BLaER1 treated with 17β-estradiol and CSF1 and Interleukin-3, amounts not matched to agents 10 nM and 100 nM (cell line): ENCODE measurements at regions not wholly inside any gene's neighbourhood (a gene's known extent, or its start where the extent isn't known, plus 50 kb on each side); places are given as distances from the start of the nearest gene placed in this dataset.

Source experiments
- H3K27ac ChIP-seq, 11 experiments: shearing (Covaris generic); formaldehyde crosslinking; 2 replicates each; pipeline ENCODE4 v1.8.1; 2022
- H3K27me3 ChIP-seq, 11 experiments: shearing (Covaris generic); formaldehyde crosslinking; 2 replicates each; pipeline ENCODE4 v1.8.1; 2022
- H3K36me3 ChIP-seq, 11 experiments: shearing (Covaris generic); formaldehyde crosslinking; 2 replicates each; pipeline ENCODE4 v1.8.1; 2022
- H3K4me1 ChIP-seq, 10 experiments: shearing (Covaris generic); formaldehyde crosslinking; 2 replicates each; pipeline ENCODE4 v1.8.1; 2022
- H3K4me2 ChIP-seq, 11 experiments: shearing (Covaris generic); formaldehyde crosslinking; 2 replicates each; pipeline ENCODE4 v1.8.1; 2022
- H3K4me3 ChIP-seq, 10 experiments: shearing (Covaris generic); formaldehyde crosslinking; 2 replicates each; pipeline ENCODE4 v1.8.1; 2022
- H3K9ac ChIP-seq, 11 experiments: shearing (Covaris generic); formaldehyde crosslinking; 2 replicates each; pipeline ENCODE4 v1.8.1; 2022
- H3K9me3 ChIP-seq, 11 experiments: shearing (Covaris generic); formaldehyde crosslinking; replicated peaks in 1 of 11; 2 replicates each; pipeline ENCODE4 v1.8.1; 2022
- H4K20me1 ChIP-seq, 11 experiments: shearing (Covaris generic); formaldehyde crosslinking; 2 replicates each; pipeline ENCODE4 v1.8.1; 2022
- Cebpa-rat ChIP-seq, 11 experiments: shearing (Covaris generic); IDR thresholded peaks; 2 replicates each; pipeline ENCODE4 v1.8.1; 2022

- Histone ChIP-seq H3K9me3 (no peaks in the 10 kb centered on the region), H3K27ac (no peak overlapping the region), H3K9ac (no peak overlapping the region), H3K4me2 (no peak overlapping the region), H3K27me3 (no peaks in the 10 kb centered on the region), H4K20me1 (no peaks in the 10 kb centered on the region), H3K4me3 (no peak overlapping the region), H3K4me1 (peaks cover 0 to 13% (median 0%) of the 10 kb centered on the region in 10 experiments; a peak in 4 of 20 replicates), H3K36me3 (no peaks in the 10 kb centered on the region)
- no peak for TF ChIP-seq Cebpa-rat (IDR thresholded peaks at IDR 0.05)
Measured at GRCh38 chr1:79744746-79745145, 738.2 kb upstream of the ADGRL4 start.

GRCh38 chr1:79741720-79742421 lies 735.3 kb upstream of the ADGRL4 start:
- Histone ChIP-seq H3K27ac (peak overlapping the region in 1 of 11 experiments; percentile 46; a peak in 2 of 22 replicates), H3K4me2 (peak overlapping the region in 2 of 11 experiments; percentile 14 to 48; a peak in 2 of 22 replicates)

GRCh38 chr1:79738101-79738500 lies 731.6 kb upstream of the ADGRL4 start:
- Histone ChIP-seq H3K4me3 (no peak overlapping the region), H4K20me1 (no peaks in the 10 kb centered on the region), H3K9me3 (peaks cover 0 to 30% (median 3%) of the 10 kb centered on the region in 11 experiments; a peak in 6 of 22 replicates), H3K27ac (peak overlapping the region in 3 of 11 experiments; percentile 56 to 80 (median 62); a peak in 4 of 22 replicates), H3K4me1 (peaks cover 0 to 25% (median 0%) of the 10 kb centered on the region in 10 experiments; a peak in 5 of 20 replicates), H3K9ac (no peak overlapping the region; a peak in 1 of 22 replicates), H3K36me3 (no peaks in the 10 kb centered on the region), H3K4me2 (peak overlapping the region in 1 of 11 experiments; percentile 42; a peak in 1 of 22 replicates), H3K27me3 (no peaks in the 10 kb centered on the region)
- no peak for TF ChIP-seq Cebpa-rat (IDR thresholded peaks at IDR 0.05)

More at GRCh38 chr1:79741720-79742421, 735.3 kb upstream of the ADGRL4 start:
- H3K9ac ChIP-seq: no peak overlapping the region
- H3K4me1 ChIP-seq: peaks cover 0 to 21% (median 0%) of the 10 kb centered on the region in 10 experiments; a peak in 5 of 20 replicates
- H4K20me1 ChIP-seq: no peaks in the 10 kb centered on the region
- no peak overlapping the region for H3K4me3 ChIP-seq
- no peak for TF ChIP-seq Cebpa-rat (IDR thresholded peaks at IDR 0.05)
- H3K9me3 ChIP-seq: peaks cover 0 to 8% (median 0%) of the 10 kb centered on the region in 11 experiments; a peak in 3 of 22 replicates
- no peaks in the 10 kb centered on the region for H3K27me3 ChIP-seq
- no peaks in the 10 kb centered on the region for H3K36me3 ChIP-seq

GRCh38 chr1:79737193-79737592 lies 730.7 kb upstream of the ADGRL4 start:
- H3K4me1 ChIP-seq: peaks cover 0 to 24% (median 0%) of the 10 kb centered on the region in 10 experiments; a peak in 5 of 20 replicates
- TF ChIP-seq Cebpa-rat (IDR thresholded peaks at IDR 0.05): no peak
- H3K9me3 ChIP-seq: peaks cover 0 to 30% (median 3%) of the 10 kb centered on the region in 11 experiments; a peak in 6 of 22 replicates
- H3K9ac ChIP-seq: no peak overlapping the region
- no peak overlapping the region for H3K4me3 ChIP-seq
- no peaks in the 10 kb centered on the region for H4K20me1 ChIP-seq
- H3K27ac ChIP-seq: peak overlapping the region in 3 of 11 experiments; percentile 56 to 80 (median 62); a peak in 4 of 22 replicates
- H3K36me3 ChIP-seq: no peaks in the 10 kb centered on the region
- H3K4me2 ChIP-seq: peak overlapping the region in 2 of 11 experiments; percentile 32 to 43; a peak in 2 of 22 replicates
- H3K27me3 ChIP-seq: no peaks in the 10 kb centered on the region

GRCh38 chr1:79732950-79733349 lies 726.4 kb upstream of the ADGRL4 start:
- TF ChIP-seq Cebpa-rat (IDR thresholded peaks at IDR 0.05): no peak
- no peaks in the 10 kb centered on the region for H3K36me3 ChIP-seq
- H3K27ac ChIP-seq: no peak overlapping the region
- H3K9ac ChIP-seq: no peak overlapping the region
- H3K9me3 ChIP-seq: peaks cover 0 to 27% (median 3%) of the 10 kb centered on the region in 11 experiments; a peak in 6 of 22 replicates
- H3K27me3 ChIP-seq: no peaks in the 10 kb centered on the region
- H4K20me1 ChIP-seq: no peaks in the 10 kb centered on the region
- H3K4me3 ChIP-seq: no peak overlapping the region
- no peak overlapping the region for H3K4me2 ChIP-seq
- H3K4me1 ChIP-seq: peaks cover 0 to 14% (median 0%) of the 10 kb centered on the region in 10 experiments; a peak in 5 of 20 replicates

GRCh38 chr1:79726911-79727310 lies 720.4 kb upstream of the ADGRL4 start:
- no peak overlapping the region for H3K4me2 ChIP-seq
- H4K20me1 ChIP-seq: no peaks in the 10 kb centered on the region
- H3K4me3 ChIP-seq: no peak overlapping the region
- no peak overlapping the region for H3K9ac ChIP-seq
- no peaks in the 10 kb centered on the region for H3K4me1 ChIP-seq
- TF ChIP-seq Cebpa-rat (IDR thresholded peaks at IDR 0.05): no peak
- H3K9me3 ChIP-seq: no peaks in the 10 kb centered on the region
- H3K27me3 ChIP-seq: no peaks in the 10 kb centered on the region
- no peaks in the 10 kb centered on the region for H3K36me3 ChIP-seq
- H3K27ac ChIP-seq: no peak overlapping the region

GRCh38 chr1:79726321-79726720 lies 719.8 kb upstream of the ADGRL4 start:
- Histone ChIP-seq H3K27ac (no peak overlapping the region), H4K20me1 (no peaks in the 10 kb centered on the region), H3K9me3 (no peaks in the 10 kb centered on the region), H3K4me2 (no peak overlapping the region), H3K9ac (no peak overlapping the region), H3K4me1 (no peaks in the 10 kb centered on the region), H3K27me3 (no peaks in the 10 kb centered on the region), H3K36me3 (no peaks in the 10 kb centered on the region), H3K4me3 (no peak overlapping the region)
- TF ChIP-seq Cebpa-rat (IDR thresholded peaks at IDR 0.05): no peak

GRCh38 chr1:79716447-79716846 lies 709.9 kb upstream of the ADGRL4 start:
- H3K36me3 ChIP-seq: no peaks in the 10 kb centered on the region
- H3K9me3 ChIP-seq: peaks cover 8 to 19% (median 10%) of the 10 kb centered on the region in 11 experiments; a peak in 17 of 22 replicates
- no peaks in the 10 kb centered on the region for H4K20me1 ChIP-seq
- no peak overlapping the region for H3K9ac ChIP-seq
- H3K4me3 ChIP-seq: no peak overlapping the region
- no peaks in the 10 kb centered on the region for H3K27me3 ChIP-seq
- H3K4me2 ChIP-seq: no peak overlapping the region
- no peak overlapping the region for H3K27ac ChIP-seq
- TF ChIP-seq Cebpa-rat (IDR thresholded peaks at IDR 0.05): no peak
- H3K4me1 ChIP-seq: peaks cover 0 to 16% (median 0%) of the 10 kb centered on the region in 10 experiments; a peak in 8 of 20 replicates

- H3K36me3 ChIP-seq: no peaks in the 10 kb centered on the region
- peaks cover 8 to 16% (median 10%) of the 10 kb centered on the region in 11 experiments; a peak in 17 of 22 replicates for H3K9me3 ChIP-seq
- no peak overlapping the region for H3K27ac ChIP-seq
- no peak overlapping the region for H3K9ac ChIP-seq
- no peaks in the 10 kb centered on the region for H3K27me3 ChIP-seq
- TF ChIP-seq Cebpa-rat (IDR thresholded peaks at IDR 0.05): no peak
- no peaks in the 10 kb centered on the region for H4K20me1 ChIP-seq
- no peak overlapping the region for H3K4me2 ChIP-seq
- peaks cover 0 to 33% (median 0%) of the 10 kb centered on the region in 10 experiments; a peak in 8 of 20 replicates for H3K4me1 ChIP-seq
- H3K4me3 ChIP-seq: no peak overlapping the region
Measured at GRCh38 chr1:79714664-79715063, 708.1 kb upstream of the ADGRL4 start.
